ENCODE measurements at regions not wholly inside any gene's neighbourhood (a gene's known extent, or its start where the extent isn't known, plus 50 kb on each side); places are given as distances from the start of the nearest gene placed in this dataset.

DNA sequence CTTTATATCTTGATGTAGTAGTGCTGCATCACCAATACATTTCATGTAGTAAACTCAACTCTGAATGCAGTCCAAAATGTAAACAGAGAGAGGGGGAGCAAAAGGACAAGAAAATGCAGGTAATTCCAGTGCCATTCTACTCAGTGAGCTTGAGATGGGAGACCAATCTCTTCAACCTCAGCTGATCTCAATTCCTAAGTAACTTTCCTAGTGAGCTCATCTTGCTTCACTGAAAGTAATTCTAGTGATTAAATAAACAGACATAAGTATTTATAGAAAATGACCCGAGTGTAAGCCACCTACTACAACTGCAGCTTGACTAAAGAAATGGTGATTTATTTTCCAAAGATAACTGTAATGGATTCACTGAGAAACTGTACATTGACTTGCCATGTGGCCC lies 424.5 kb downstream of the DMRT2 start:
- no peaks in the 10 kb centered on the region for H3K79me2 ChIP-seq (replicated peaks; ENCODE audit: insufficient read depth)
- no peaks in the 10 kb centered on the region for H3K36me3 ChIP-seq (ENCODE audit: insufficient read depth)
- H3K27ac Mint-ChIP-seq: no peak overlapping the region
- H3K4me2 ChIP-seq: no peak overlapping the region
- TF ChIP-seq, protein P1, sequence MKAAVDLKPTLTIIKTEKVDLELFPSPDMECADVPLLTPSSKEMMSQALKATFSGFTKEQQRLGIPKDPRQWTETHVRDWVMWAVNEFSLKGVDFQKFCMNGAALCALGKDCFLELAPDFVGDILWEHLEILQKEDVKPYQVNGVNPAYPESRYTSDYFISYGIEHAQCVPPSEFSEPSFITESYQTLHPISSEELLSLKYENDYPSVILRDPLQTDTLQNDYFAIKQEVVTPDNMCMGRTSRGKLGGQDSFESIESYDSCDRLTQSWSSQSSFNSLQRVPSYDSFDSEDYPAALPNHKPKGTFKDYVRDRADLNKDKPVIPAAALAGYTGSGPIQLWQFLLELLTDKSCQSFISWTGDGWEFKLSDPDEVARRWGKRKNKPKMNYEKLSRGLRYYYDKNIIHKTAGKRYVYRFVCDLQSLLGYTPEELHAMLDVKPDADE (IDR thresholded peaks at IDR 0.05): no peak
- TF ChIP-seq ZNF114 (CRISPR knock-in tag; IDR thresholded peaks at IDR 0.05): no peak
- no peak for TF ChIP-seq NANOG (IDR thresholded peaks at IDR 0.05; ENCODE audit: borderline replicate concordance)
- TF ChIP-seq, protein P2, sequence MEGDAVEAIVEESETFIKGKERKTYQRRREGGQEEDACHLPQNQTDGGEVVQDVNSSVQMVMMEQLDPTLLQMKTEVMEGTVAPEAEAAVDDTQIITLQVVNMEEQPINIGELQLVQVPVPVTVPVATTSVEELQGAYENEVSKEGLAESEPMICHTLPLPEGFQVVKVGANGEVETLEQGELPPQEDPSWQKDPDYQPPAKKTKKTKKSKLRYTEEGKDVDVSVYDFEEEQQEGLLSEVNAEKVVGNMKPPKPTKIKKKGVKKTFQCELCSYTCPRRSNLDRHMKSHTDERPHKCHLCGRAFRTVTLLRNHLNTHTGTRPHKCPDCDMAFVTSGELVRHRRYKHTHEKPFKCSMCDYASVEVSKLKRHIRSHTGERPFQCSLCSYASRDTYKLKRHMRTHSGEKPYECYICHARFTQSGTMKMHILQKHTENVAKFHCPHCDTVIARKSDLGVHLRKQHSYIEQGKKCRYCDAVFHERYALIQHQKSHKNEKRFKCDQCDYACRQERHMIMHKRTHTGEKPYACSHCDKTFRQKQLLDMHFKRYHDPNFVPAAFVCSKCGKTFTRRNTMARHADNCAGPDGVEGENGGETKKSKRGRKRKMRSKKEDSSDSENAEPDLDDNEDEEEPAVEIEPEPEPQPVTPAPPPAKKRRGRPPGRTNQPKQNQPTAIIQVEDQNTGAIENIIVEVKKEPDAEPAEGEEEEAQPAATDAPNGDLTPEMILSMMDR (conservative IDR thresholded peaks at IDR 0.05; ENCODE audit: low read depth in 2 of 2): no peak
- no peaks in the 10 kb centered on the region; the same call in 2 of the 3 replicates for H3K9me3 Mint-ChIP-seq
- H3K36me3 Mint-ChIP-seq (ENCODE audit: low read depth): no peaks in the 10 kb centered on the region
- H3K4me1 Mint-ChIP-seq: peaks cover 5% of the 10 kb centered on the region; the same call in 2 of the 3 replicates
- no peak for DNase-seq (ENCODE audit: low spot score)
- H3K27ac ChIP-seq (ENCODE audit: low read depth): no peak overlapping the region
- peaks cover 3% of the 10 kb centered on the region for H3K27me3 Mint-ChIP-seq (ENCODE audit: insufficient read depth, low read depth, poor library complexity)
- 0 out of 2 replicates have a peak overlapping the region, but pooled peaks have one; percentile 28 for H2AFZ ChIP-seq
- no peaks in the 10 kb centered on the region for H3K4me1 ChIP-seq (ENCODE audit: insufficient read depth)
- H3K4me3 Mint-ChIP-seq: no peak overlapping the region
- no peaks in the 10 kb centered on the region for H4K20me1 ChIP-seq (replicated peaks; ENCODE audit: insufficient read depth)
- no peak for ATAC-seq
- peaks cover 9% of the 10 kb centered on the region for H3K9me2 ChIP-seq (ENCODE audit: insufficient read depth)
- no peaks in the 10 kb centered on the region for H3F3A ChIP-seq (replicated peaks; ENCODE audit: low read depth)
- no peak overlapping the region for H3K4me3 ChIP-seq
- H3K27me3 ChIP-seq (ENCODE audit: insufficient read depth): no peaks in the 10 kb centered on the region

DNA sequence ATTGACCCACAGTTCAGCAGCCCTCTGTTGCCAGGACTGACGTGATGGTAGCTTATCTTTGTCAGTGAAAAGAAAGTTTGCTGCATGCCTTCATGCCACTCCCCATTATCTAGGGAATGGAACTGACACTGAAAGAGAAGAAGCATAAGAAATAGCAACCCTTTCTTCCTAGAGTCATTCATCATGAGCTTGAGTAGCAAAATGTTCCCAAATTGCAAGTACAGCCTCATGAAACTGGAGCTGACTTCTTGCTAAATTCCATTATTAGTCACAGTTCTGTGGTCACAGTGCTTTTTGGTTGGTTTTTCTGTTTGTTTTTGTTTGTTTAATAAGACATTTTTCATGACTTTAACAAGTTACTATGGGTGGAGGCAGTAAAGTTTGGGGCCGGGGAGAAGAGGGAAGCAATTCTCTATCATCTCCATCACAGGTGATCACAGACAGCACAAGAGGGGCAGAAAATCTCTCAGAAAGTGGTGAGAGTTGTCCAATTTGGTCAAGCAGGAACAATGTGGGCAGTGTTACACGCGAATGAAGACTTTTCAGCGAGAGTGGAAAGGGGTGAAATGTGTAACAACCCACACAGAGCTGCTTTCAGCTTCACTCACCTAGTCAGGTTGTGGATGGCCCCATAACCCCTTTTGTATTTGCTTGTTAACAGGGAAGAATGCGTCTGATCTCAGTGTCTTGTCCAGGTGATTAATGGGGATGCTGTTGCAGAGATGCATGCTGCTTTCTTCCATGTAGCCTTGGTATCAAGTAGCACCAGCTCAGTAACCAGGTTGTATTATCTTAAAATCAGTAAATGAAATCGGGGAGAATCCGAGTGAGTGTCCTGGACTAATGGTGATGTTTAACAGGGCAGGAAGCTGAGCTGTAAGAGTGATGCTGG lies 440.4 kb downstream of the DMRT2 start:
- no peak overlapping the region for H3K4me2 ChIP-seq
- Mint-ChIP-seq H3K27me3 (ENCODE audit: insufficient read depth, low read depth, poor library complexity) (no peaks in the 10 kb centered on the region), H3K4me1 (peaks cover 5% of the 10 kb centered on the region), H3K9me3 (peaks cover 8% of the 10 kb centered on the region; the same call in 2 of the 3 replicates), H3K36me3 (ENCODE audit: low read depth) (peaks cover 4% of the 10 kb centered on the region; the same call in 2 of the 3 replicates), H3K4me3 (no peak overlapping the region), H3K27ac (no peak overlapping the region)
- no peak overlapping the region for H3K27ac ChIP-seq (ENCODE audit: low read depth)
- H4K20me1 ChIP-seq (replicated peaks; ENCODE audit: insufficient read depth): no peaks in the 10 kb centered on the region
- no peaks in the 10 kb centered on the region for H3F3A ChIP-seq (replicated peaks; ENCODE audit: low read depth)
- no peak overlapping the region for H3K4me3 ChIP-seq
- H2AFZ ChIP-seq: 0 out of 2 replicates have a peak overlapping the region, but pooled peaks have one; percentile 45
- peaks cover 1% of the 10 kb centered on the region; the same call in 1 of the 2 replicates for H3K4me1 ChIP-seq (ENCODE audit: insufficient read depth)
- DNase-seq (ENCODE audit: low spot score) (no peak), ATAC-seq (no peak)
- H3K36me3 ChIP-seq (ENCODE audit: insufficient read depth): no peaks in the 10 kb centered on the region
- no peaks in the 10 kb centered on the region for H3K27me3 ChIP-seq (ENCODE audit: insufficient read depth)
- peaks cover 3% of the 10 kb centered on the region; the same call in 1 of the 2 replicates for H3K9me2 ChIP-seq (ENCODE audit: insufficient read depth)
- no peaks in the 10 kb centered on the region for H3K79me2 ChIP-seq (replicated peaks; ENCODE audit: insufficient read depth)
- TF ChIP-seq, protein P3, sequence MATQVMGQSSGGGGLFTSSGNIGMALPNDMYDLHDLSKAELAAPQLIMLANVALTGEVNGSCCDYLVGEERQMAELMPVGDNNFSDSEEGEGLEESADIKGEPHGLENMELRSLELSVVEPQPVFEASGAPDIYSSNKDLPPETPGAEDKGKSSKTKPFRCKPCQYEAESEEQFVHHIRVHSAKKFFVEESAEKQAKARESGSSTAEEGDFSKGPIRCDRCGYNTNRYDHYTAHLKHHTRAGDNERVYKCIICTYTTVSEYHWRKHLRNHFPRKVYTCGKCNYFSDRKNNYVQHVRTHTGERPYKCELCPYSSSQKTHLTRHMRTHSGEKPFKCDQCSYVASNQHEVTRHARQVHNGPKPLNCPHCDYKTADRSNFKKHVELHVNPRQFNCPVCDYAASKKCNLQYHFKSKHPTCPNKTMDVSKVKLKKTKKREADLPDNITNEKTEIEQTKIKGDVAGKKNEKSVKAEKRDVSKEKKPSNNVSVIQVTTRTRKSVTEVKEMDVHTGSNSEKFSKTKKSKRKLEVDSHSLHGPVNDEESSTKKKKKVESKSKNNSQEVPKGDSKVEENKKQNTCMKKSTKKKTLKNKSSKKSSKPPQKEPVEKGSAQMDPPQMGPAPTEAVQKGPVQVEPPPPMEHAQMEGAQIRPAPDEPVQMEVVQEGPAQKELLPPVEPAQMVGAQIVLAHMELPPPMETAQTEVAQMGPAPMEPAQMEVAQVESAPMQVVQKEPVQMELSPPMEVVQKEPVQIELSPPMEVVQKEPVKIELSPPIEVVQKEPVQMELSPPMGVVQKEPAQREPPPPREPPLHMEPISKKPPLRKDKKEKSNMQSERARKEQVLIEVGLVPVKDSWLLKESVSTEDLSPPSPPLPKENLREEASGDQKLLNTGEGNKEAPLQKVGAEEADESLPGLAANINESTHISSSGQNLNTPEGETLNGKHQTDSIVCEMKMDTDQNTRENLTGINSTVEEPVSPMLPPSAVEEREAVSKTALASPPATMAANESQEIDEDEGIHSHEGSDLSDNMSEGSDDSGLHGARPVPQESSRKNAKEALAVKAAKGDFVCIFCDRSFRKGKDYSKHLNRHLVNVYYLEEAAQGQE (IDR thresholded peaks at IDR 0.05; ENCODE audit: unreplicated experiment): no peak
- TF ChIP-seq, protein P1 (IDR thresholded peaks at IDR 0.05): no peak
- TF ChIP-seq POLR2AphosphoS5 (IDR thresholded peaks at IDR 0.05; ENCODE audit: low read depth) (no peak), EZH2 (IDR thresholded peaks at IDR 0.05; ENCODE audit: low read depth, unreplicated experiment) (no peak), ZNF114 (CRISPR knock-in tag; IDR thresholded peaks at IDR 0.05) (no peak), ZNF331 (CRISPR knock-in tag; IDR thresholded peaks at IDR 0.05; ENCODE audit: low read depth) (no peak), EZH2phosphoT487 (IDR thresholded peaks at IDR 0.05; ENCODE audit: unreplicated experiment) (no peak), JUNB (IDR thresholded peaks at IDR 0.05; ENCODE audit: unreplicated experiment) (no peak), CREB1 (CRISPR knock-in tag; IDR thresholded peaks at IDR 0.05; ENCODE audit: low read depth) (no peak), STAT1 (IDR thresholded peaks at IDR 0.05; ENCODE audit: unreplicated experiment) (no peak), NANOG (IDR thresholded peaks at IDR 0.05; ENCODE audit: borderline replicate concordance) (no peak)

All from GM23338 (cell line).